ENCODE measurements at regions not wholly inside any gene's neighbourhood (a gene's known extent, or its start where the extent isn't known, plus 50 kb on each side); places are given as distances from the start of the nearest gene placed in this dataset.
"Not testable (repeated sequence)": the region's sequence is repeated elsewhere in the genome, so short reads cannot be mapped to it uniquely, and the experiment has no call there.

GRCh38 chr22:33126881-33127280, 68.7 kb upstream of the SYN3 start:
- POLR2A ChIA-PET = no interaction called here
- Mint-ChIP-seq H3K9me3 (peaks cover 1% of the 10 kb centered on the region), H3K4me1 (ENCODE audit: low read depth) (no peaks in the 10 kb centered on the region), H3K27ac (no peak overlapping the region), H3K36me3 (ENCODE audit: low read depth) (no peaks in the 10 kb centered on the region), H3K27me3 (peaks cover 11% of the 10 kb centered on the region), H3K4me3 (no peak overlapping the region)
- DNase-seq = no peak
- ATAC-seq = no peak
- CTCF ChIA-PET = interaction anchor here (1.0 kb wide), 1 partner anchor 44 kb away, joined by 3 read pairs; no protein-coding TSS in a partner anchor
- intact Hi-C loops (cut with micrococcal nuclease) = no loop called here
- TF ChIP-seq, protein P1, sequence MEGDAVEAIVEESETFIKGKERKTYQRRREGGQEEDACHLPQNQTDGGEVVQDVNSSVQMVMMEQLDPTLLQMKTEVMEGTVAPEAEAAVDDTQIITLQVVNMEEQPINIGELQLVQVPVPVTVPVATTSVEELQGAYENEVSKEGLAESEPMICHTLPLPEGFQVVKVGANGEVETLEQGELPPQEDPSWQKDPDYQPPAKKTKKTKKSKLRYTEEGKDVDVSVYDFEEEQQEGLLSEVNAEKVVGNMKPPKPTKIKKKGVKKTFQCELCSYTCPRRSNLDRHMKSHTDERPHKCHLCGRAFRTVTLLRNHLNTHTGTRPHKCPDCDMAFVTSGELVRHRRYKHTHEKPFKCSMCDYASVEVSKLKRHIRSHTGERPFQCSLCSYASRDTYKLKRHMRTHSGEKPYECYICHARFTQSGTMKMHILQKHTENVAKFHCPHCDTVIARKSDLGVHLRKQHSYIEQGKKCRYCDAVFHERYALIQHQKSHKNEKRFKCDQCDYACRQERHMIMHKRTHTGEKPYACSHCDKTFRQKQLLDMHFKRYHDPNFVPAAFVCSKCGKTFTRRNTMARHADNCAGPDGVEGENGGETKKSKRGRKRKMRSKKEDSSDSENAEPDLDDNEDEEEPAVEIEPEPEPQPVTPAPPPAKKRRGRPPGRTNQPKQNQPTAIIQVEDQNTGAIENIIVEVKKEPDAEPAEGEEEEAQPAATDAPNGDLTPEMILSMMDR (IDR thresholded peaks at IDR 0.05) = no peak

DNA sequence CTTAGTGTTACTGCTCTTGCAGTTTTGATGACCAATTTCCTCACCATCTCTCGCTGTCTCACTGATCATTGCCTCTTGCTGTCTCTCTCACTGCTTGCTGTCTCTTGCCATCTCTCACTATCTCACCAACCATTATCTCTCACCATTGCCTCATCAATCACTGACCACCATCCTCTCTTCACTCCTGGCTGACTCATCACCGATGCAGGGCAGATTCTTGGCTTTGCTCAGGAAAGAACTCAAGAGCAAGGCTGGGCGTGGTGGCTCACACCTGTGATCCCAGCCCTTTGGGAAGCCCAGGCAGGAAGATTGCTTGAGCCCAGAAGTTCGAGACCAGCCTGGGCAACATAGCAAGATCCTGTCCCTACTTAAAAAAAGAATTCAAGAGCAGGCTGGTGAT, 66.3 kb upstream of the SYN3 start:
- no peak for ATAC-seq
- ChIA-PET POLR2A (no interaction called here), CTCF (interaction anchor here (0.6 kb wide), 1 partner anchor 124 kb away, joined by 3 read pairs; no protein-coding TSS in a partner anchor)
- no peaks in the 10 kb centered on the region for H3K4me1 Mint-ChIP-seq (ENCODE audit: low read depth)
- H3K27ac Mint-ChIP-seq = no peak overlapping the region
- no peak for DNase-seq
- TF ChIP-seq, protein P1 (IDR thresholded peaks at IDR 0.05) = no peak
- H3K9me3 Mint-ChIP-seq = no peaks in the 10 kb centered on the region
- intact Hi-C loops (cut with micrococcal nuclease) = no loop called here
- peaks cover 11% of the 10 kb centered on the region for H3K27me3 Mint-ChIP-seq
- H3K4me3 Mint-ChIP-seq = no peak overlapping the region
- no peaks in the 10 kb centered on the region for H3K36me3 Mint-ChIP-seq (ENCODE audit: low read depth)

- H3K36me3 Mint-ChIP-seq (ENCODE audit: low read depth); H3K4me3 Mint-ChIP-seq; ATAC-seq; H3K4me1 Mint-ChIP-seq (ENCODE audit: low read depth); DNase-seq; H3K27ac Mint-ChIP-seq; H3K9me3 Mint-ChIP-seq; POLR2A ChIA-PET; CTCF ChIA-PET; intact Hi-C loops (cut with micrococcal nuclease): not testable (repeated sequence)
- H3K27me3 Mint-ChIP-seq = peaks cover 10% of the 10 kb centered on the region
Measured at GRCh38 chr22:33122439-33122838, 64.3 kb upstream of the SYN3 start.

DNA sequence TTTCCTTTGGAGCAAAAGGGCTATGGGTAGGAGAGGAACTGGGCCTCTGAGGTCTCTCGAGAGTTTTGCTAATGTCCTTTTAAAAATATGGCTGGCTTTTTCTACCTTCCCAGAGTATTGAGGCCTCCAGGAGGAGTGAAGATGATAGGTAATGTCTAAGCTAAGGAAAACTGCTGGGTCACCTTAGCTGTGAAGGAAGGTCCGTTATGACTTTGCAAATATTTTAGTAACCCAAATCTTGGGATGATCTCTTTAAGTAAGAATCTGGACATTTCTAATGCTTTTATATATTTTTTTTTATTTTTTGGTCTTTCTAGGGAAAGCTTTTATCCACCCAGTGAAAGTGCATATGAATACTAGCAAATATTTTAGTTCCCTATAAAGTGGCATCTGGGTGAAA, 60.9 kb upstream of the SYN3 start:
- Mint-ChIP-seq H3K27me3 (peaks cover 2% of the 10 kb centered on the region), H3K27ac (no peak overlapping the region), H3K4me3 (no peak overlapping the region), H3K9me3 (peaks cover 2% of the 10 kb centered on the region), H3K36me3 (ENCODE audit: low read depth) (no peaks in the 10 kb centered on the region), H3K4me1 (ENCODE audit: low read depth) (peaks cover 9% of the 10 kb centered on the region)
- CTCF ChIA-PET = interaction anchor here (1.0 kb wide), 1 partner anchor 50 kb away, joined by 3 read pairs; no protein-coding TSS in a partner anchor
- TF ChIP-seq, protein P1 (IDR thresholded peaks at IDR 0.05) = no peak
- DNase-seq = no peak
- ATAC-seq = no peak
- POLR2A ChIA-PET = no interaction called here
- intact Hi-C loops (cut with micrococcal nuclease) = no loop called here

GRCh38 chr22:33117821-33118220, 59.6 kb upstream of the SYN3 start:
- TF ChIP-seq, protein P1 (IDR thresholded peaks at IDR 0.05) = no peak
- Mint-ChIP-seq H3K4me3 (no peak overlapping the region), H3K27me3 (no peaks in the 10 kb centered on the region), H3K27ac (no peak overlapping the region), H3K4me1 (ENCODE audit: low read depth) (peaks cover 11% of the 10 kb centered on the region), H3K9me3 (peaks cover 2% of the 10 kb centered on the region), H3K36me3 (ENCODE audit: low read depth) (no peaks in the 10 kb centered on the region)
- ChIA-PET POLR2A (no interaction called here), CTCF (no interaction called here)
- intact Hi-C loops (cut with micrococcal nuclease) = no loop called here
- DNase-seq (no peak), ATAC-seq (no peak)

All from activated CD8-positive, alpha-beta T cell treated with anti-CD3 and anti-CD28 coated beads for 36 hours (primary cell).